ENCODE measurements at regions not wholly inside any gene's neighbourhood (a gene's known extent, or its start where the extent isn't known, plus 50 kb on each side); places are given as distances from the start of the nearest gene placed in this dataset.

GRCh38 chr6:22003287-22003686, 293.5 kb downstream of the PRL start:
- DNase-seq = no peak

GRCh38 chr6:22006795-22007194, 290.0 kb downstream of the PRL start:
- no peak for DNase-seq

- no peak for DNase-seq
Observed at GRCh38 chr6:22007469-22007868, 289.4 kb downstream of the PRL start.

GRCh38 chr6:22008248-22008836, 288.5 kb downstream of the PRL start:
- no peak for DNase-seq

- DNase-seq = no peak
Observed at GRCh38 chr6:22010102-22010501, 286.7 kb downstream of the PRL start.

GRCh38 chr6:22015216-22015615, 281.6 kb downstream of the PRL start:
- no peak for DNase-seq

DNA sequence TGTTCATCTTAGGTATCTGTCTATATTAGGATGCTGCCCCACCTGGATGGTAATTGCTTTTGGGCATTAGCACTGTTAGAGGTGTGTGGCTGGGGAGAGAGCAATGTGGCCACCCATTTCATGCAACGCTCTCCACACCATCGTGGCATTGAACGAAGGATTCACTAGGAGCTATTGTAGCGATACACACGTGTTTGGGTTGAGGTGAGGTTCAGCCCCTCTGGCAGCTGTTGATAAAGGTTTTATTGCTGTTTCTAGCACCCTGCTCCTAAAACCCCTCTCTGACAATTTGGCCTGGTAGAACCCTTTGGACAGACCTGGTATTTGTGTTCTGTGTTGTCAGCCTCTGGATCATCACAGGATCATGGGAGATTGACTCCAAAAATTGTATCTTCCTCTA, 280.9 kb downstream of the PRL start:
- no peak for DNase-seq

GRCh38 chr6:22017272-22017671, 279.6 kb downstream of the PRL start:
- DNase-seq = no peak

DNA sequence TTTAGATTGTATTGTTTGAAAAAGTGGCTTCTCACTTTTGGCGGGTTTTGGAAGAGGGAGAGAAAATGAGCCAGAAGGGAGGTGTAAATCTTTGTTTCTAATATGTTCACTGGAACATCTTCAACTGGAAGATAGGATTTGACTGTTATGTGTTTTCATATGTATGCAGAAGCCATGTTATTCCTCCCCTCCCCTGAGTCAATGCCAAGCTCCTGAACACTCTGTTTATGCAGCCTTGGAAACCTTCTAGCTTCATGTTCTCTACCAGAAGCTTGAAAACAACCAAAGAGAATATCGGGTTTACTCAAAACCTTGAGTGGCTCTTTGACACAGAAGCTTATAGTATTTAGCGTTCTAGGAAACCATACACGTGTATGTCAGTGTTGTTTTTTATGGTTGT, 279.1 kb downstream of the PRL start:
- DNase-seq = no peak

DNA sequence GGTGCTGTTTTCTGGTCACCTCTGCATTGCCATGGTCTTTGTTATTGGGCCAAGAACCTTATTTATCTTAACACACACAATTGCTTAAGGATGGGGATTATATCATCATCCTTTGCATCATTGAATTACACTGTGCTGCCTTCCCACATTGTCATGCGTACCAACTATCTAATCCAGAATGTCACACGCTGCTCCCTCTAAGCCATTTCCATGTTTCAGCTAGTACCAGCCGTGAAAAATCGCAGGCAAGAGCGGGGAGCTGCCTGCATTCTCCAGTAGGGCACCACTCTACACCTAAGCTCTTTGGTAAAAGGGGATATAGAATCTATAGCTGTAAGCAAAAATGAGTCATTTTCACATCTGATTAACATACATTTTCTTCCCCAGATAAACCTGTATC, 277.0 kb downstream of the PRL start:
- DNase-seq = no peak

DNA sequence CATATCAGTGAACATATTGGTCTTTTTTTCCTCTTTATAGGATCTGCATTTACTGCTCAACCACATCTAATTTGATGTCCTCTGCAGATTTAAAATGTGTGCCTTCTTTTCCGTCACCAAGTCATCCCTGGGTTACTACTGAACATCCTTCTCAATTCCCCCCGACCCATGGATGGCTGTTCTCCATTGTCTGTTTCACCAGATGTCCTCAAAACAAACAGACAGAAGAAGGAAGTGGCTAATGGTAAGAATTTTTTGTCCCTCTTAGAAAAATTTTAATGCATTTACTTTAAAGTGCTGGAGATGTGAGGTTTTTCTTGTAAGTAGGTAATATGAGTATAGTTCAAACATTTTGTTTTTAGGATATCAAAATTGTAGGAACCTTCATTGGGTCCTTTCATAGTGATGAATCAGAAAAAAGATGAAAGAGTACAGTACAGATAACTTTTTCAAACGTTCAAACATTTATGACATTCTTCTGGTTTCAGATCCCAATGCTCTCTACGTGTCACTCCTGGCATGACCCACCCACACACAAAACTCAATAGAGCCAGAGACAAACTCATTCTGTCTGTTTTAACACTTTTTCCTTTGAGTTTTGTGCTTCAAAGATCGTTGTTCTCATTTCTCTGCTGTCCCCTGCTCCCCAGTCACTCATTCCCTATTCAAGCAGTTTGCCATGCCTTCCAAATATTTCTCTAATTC, 276.4 kb downstream of the PRL start:
- DNase-seq = no peak

- no peak for DNase-seq
Observed at GRCh38 chr6:22021966-22022365, 274.9 kb downstream of the PRL start.

GRCh38 chr6:22023937-22024336, 272.9 kb downstream of the PRL start:
- DNase-seq = no peak

- no peak for DNase-seq
Observed at GRCh38 chr6:22024973-22025467, 271.8 kb downstream of the PRL start.

DNA sequence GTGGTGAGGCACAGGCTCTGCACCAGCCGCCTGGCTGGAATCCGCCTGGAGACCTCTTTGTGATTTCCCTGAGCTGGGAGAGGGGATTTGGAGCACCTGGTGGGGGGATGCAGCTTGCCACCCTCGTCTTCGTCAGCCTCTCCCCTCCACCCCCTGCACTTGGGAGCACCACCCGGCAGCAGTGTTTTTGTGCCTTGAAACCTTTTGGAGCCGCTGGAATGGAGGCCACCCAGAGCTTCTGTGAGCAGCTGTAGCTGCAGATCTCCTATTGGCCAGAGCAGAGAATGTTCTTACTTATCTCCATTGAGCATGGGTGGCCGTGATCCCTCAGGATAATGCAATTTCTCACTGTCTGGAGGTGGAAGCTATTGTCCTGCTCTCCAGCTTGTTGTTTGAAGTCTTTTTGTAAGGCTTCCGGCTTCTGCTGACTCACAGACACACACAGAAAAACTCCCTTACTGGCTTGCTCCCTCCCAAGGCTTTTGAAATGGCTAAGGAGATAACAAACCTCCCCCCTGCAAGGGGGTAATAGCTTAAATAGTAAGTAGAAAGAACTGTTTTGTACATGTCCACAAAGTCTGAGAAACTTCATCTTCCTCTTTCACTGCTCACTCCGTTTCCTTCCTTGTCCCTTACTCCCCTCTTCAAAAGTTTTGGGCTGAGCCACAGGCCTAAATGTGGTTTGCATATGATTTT, 271.2 kb downstream of the PRL start:
- no peak for DNase-seq

GRCh38 chr6:22026164-22026678, 270.6 kb downstream of the PRL start:
- DNase-seq = no peak

DNA sequence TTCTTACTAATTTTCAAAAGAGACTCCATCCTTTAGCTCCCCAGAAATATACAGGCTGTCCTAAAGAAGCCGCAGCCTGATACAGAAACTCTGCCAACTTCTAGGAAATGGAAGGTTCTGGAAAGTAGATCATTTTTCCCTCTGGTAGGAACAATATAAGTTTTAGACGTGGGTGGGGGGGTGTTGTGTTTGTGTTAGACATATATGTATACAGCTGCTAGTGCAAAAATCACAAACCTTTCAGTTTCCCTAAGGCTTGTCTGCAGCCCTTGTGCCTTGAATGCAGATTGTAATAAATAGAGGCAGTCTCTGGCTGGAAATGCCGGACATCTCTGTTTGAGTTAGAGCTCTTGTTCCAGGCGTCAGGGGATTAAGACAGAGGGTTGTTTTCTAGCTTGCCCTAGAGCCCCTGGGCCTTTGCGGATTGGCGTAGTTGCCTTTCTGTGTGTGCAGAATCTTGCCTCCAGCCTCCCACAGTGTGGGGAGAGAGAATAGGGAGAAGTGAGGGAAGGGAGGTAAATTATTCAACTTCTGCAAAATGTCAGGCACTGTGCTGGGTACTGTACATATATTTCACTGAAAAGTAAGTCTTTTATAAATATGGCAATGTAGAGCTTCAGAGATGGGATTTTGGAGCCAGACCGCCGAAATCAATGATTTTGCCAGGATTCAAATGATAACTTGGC, 269.7 kb downstream of the PRL start:
- no peak for DNase-seq

DNA sequence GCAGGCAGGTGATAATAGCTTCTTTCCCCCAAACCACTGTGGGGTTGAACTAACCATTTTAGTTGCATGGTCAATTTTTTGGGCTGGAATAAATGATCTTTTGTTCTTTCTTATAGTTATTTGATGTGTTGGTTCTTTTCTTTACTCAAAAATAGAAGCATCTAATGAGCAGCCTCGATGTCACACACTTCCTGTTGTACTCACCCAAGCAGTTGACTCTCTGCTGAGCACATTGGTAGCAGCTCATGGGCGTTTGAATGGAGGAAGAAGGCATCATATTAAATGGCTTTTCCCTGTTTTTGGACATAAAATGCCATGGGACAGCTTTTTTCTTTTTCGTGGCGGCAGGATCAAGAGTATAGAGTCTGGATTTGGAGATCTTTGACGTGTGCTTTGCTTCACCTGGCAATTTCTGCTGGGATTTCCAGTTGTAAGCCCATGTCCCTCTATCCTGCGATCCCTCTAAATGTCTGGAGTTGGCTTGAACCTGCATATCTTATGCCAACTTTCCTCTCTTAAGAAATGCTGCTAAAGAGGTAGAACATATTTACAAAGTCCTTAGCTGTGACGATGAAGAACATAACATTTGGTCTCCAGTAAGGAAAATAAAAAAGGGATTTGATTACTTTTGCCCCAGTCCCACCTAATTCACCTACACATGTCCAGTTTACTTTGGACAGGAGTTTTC, 268.3 kb downstream of the PRL start:
- DNase-seq = no peak

DNA sequence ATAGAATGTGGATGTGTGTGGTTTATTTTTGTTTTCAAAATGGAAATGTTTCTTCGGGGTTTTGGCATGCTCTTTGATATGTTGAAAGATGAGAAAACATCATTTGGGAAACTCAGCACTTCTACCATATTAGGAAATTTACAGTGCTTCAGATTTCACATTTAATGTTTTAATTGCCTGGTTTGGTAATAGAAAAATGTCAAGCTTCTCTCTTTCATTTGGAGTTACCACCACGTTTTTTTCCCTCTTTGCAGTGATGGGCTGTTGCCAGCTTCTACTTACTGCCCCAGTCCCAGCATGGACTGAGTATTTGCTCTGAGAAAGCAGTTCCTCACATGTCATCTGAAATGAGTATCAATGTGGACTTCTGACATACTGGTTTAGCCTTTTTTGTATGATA, 267.7 kb downstream of the PRL start:
- no peak for DNase-seq

- no peak for DNase-seq
Observed at GRCh38 chr6:22030730-22031619, 265.9 kb downstream of the PRL start.

DNA sequence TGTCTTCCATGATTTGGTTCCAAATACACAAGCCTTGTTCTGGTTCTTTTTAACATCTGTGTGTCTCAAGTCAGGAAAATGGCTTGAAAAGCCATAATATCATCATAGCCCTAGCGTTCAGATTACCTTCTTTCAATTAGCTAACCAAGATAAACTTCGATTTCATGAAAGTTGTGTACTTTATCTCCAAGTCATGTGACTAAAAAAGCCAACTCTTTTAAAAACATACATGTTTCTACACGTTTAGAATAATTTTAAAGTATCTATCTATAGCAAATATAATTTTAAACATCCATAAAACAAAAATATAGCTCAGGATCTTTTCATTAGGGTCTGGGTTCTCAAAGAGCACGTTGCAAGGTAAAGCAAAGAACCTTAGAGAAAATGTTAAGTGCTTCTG, 261.1 kb downstream of the PRL start:
- DNase-seq = no peak

- DNase-seq = no peak
Observed at GRCh38 chr6:22036275-22036674, 260.6 kb downstream of the PRL start.
